ENCODE measurements at regions not wholly inside any gene's neighbourhood (a gene's known extent, or its start where the extent isn't known, plus 50 kb on each side); places are given as distances from the start of the nearest gene placed in this dataset.
A peak's percentile ranks its signal among the peaks of the same experiment; 100 is the strongest.

GRCh38 chr3:68458581-68458980, 473.8 kb downstream of the TAFA4 start:
- Histone ChIP-seq H3K4me1 (no peaks in the 10 kb centered on the region), H3K4me3 (no peak overlapping the region), H3K27me3 (no peaks in the 10 kb centered on the region), H3K27ac (no peak overlapping the region), H3K36me3 (no peaks in the 10 kb centered on the region), H3K9me3 (no peaks in the 10 kb centered on the region)
- no peak for DNase-seq (ENCODE audit: low spot score)
- no peak for TF ChIP-seq CTCF (IDR thresholded peaks at IDR 0.05)

- H3K27me3 ChIP-seq, result no peaks in the 10 kb centered on the region
- H3K27ac ChIP-seq, result no peak overlapping the region
- DNase-seq (ENCODE audit: low spot score), result no peak
- H3K36me3 ChIP-seq, result no peaks in the 10 kb centered on the region
- H3K9me3 ChIP-seq, result no peaks in the 10 kb centered on the region
- no peak overlapping the region for H3K4me3 ChIP-seq
- TF ChIP-seq CTCF (IDR thresholded peaks at IDR 0.05), result no peak
- H3K4me1 ChIP-seq, result no peaks in the 10 kb centered on the region
Measured at GRCh38 chr3:68448510-68449383, 483.6 kb downstream of the TAFA4 start.

GRCh38 chr3:68447885-68448284, 484.5 kb downstream of the TAFA4 start:
- TF ChIP-seq CTCF (IDR thresholded peaks at IDR 0.05), result no peak
- H3K36me3 ChIP-seq, result no peaks in the 10 kb centered on the region
- H3K27me3 ChIP-seq, result no peaks in the 10 kb centered on the region
- no peak overlapping the region for H3K4me3 ChIP-seq
- H3K27ac ChIP-seq, result no peak overlapping the region
- no peak for DNase-seq (ENCODE audit: low spot score)
- H3K9me3 ChIP-seq, result no peaks in the 10 kb centered on the region
- no peaks in the 10 kb centered on the region for H3K4me1 ChIP-seq

- Histone ChIP-seq H3K9me3 (no peaks in the 10 kb centered on the region), H3K36me3 (no peaks in the 10 kb centered on the region), H3K4me1 (no peaks in the 10 kb centered on the region), H3K27me3 (no peaks in the 10 kb centered on the region), H3K27ac (no peak overlapping the region), H3K4me3 (no peak overlapping the region)
- no peak for TF ChIP-seq CTCF (IDR thresholded peaks at IDR 0.05)
- no peak for DNase-seq (ENCODE audit: low spot score)
Measured at GRCh38 chr3:68441054-68441453, 491.3 kb downstream of the TAFA4 start.

- Histone ChIP-seq H3K27me3 (no peaks in the 10 kb centered on the region), H3K4me1 (no peaks in the 10 kb centered on the region), H3K4me3 (no peak overlapping the region), H3K9me3 (no peaks in the 10 kb centered on the region), H3K36me3 (no peaks in the 10 kb centered on the region), H3K27ac (peak overlapping the region in 1 of 2 donors; percentile 22)
- no peak for DNase-seq (ENCODE audit: low spot score)
- no peak for TF ChIP-seq CTCF (IDR thresholded peaks at IDR 0.05)
Measured at GRCh38 chr3:68436619-68437401, 495.5 kb downstream of the TAFA4 start.

Data from right atrium auricular region (tissue), 2 donors.